SK-N-SH treated with all-trans-retinoic acid at 6 μM for 48 hours (cell line): ENCODE measurements at regions not wholly inside any gene's neighbourhood (a gene's known extent, or its start where the extent isn't known, plus 50 kb on each side); places are given as distances from the start of the nearest gene placed in this dataset.

Experiments used
- ARNTL ChIP-seq: fragments of 450-650 bp; formaldehyde crosslinking; IDR thresholded peaks from 2 replicates; pipeline ENCODE4 v1.5.0; 2020; ENCODE audit warnings: low read depth, mild to moderate bottlenecking, moderate library complexity, borderline replicate concordance
- BACH2 ChIP-seq: fragments of 250-450 bp; sonication (Bioruptor Pico); IDR thresholded peaks from 2 replicates; pipeline ENCODE4 v1.9.0; 2021; ENCODE audit warnings: mild to moderate bottlenecking, borderline replicate concordance
- CREB5 ChIP-seq: fragments of 250-450 bp; sonication (Bioruptor Pico); IDR thresholded peaks from 2 replicates; pipeline ENCODE4 v1.5.1; 2020; ENCODE audit warnings: low read depth, mild to moderate bottlenecking, moderate library complexity
- ESRRG ChIP-seq: fragments of 250-450 bp; sonication (Bioruptor Pico); IDR thresholded peaks from 2 replicates; pipeline ENCODE4 v1.6.1; 2021; ENCODE audit warnings: mild to moderate bottlenecking
- POU6F1 ChIP-seq: fragments of 250-450 bp; sonication (Bioruptor Pico); IDR thresholded peaks from 2 replicates; pipeline ENCODE4 v1.8.0; 2021; ENCODE audit warnings: low read depth, mild to moderate bottlenecking, moderate library complexity, borderline replicate concordance
- SNAI2 ChIP-seq: fragments of 250-450 bp; sonication (Bioruptor Pico); IDR thresholded peaks from 2 replicates; pipeline ENCODE4 v1.5.0; 2020; ENCODE audit warnings: mild to moderate bottlenecking, moderate library complexity
- TCF4 ChIP-seq: fragments of 250-450 bp; sonication (Bioruptor Pico); IDR thresholded peaks from 2 replicates; pipeline ENCODE4 v1.8.0; 2021; ENCODE audit warnings: mild to moderate bottlenecking, moderate library complexity, borderline replicate concordance
- TOX ChIP-seq: fragments of 250-450 bp; sonication (Bioruptor Pico); IDR thresholded peaks from 2 replicates; pipeline ENCODE4 v1.8.0; 2021; ENCODE audit warnings: mild to moderate bottlenecking, moderate library complexity, borderline replicate concordance
- ZC3H10 ChIP-seq: fragments of 250-450 bp; sonication (Bioruptor Pico); IDR thresholded peaks from 2 replicates; pipeline ENCODE4 v1.5.1; 2021; ENCODE audit warnings: mild to moderate bottlenecking, moderate library complexity
- ZFP3 ChIP-seq: fragments of 250-450 bp; sonication (Bioruptor Pico); IDR thresholded peaks from 2 replicates; pipeline ENCODE4 v1.5.0; 2020; ENCODE audit warnings: mild to moderate bottlenecking, moderate library complexity
- ZFP30 ChIP-seq: fragments of 450-650 bp; formaldehyde crosslinking; IDR thresholded peaks from 2 replicates; pipeline ENCODE4 v1.5.0; 2022; ENCODE audit warnings: mild to moderate bottlenecking, moderate library complexity
- ZNF565 ChIP-seq: fragments of 450-650 bp; formaldehyde crosslinking; conservative IDR thresholded peaks from 2 replicates; pipeline ENCODE4 v1.5.0; 2020; ENCODE audit warnings: low read depth, mild to moderate bottlenecking, moderate library complexity
- ZNF70 ChIP-seq: fragments of 450-650 bp; formaldehyde crosslinking; IDR thresholded peaks from 2 replicates; pipeline ENCODE4 v1.5.0; 2020; ENCODE audit warnings: mild to moderate bottlenecking, moderate library complexity

- TF ChIP-seq ZNF565 (CRISPR knock-in tag) (no peak), POU6F1 (CRISPR knock-in tag) (no peak), TOX (no peak), ZFP30 (no peak), ZFP3 (CRISPR knock-in tag) (no peak), ESRRG (CRISPR knock-in tag) (no peak), TCF4 (CRISPR knock-in tag) (no peak), ZNF70 (CRISPR knock-in tag) (no peak), ZC3H10 (CRISPR knock-in tag) (no peak), BACH2 (CRISPR knock-in tag) (no peak), CREB5 (CRISPR knock-in tag) (no peak), SNAI2 (CRISPR knock-in tag) (no peak), ARNTL (CRISPR knock-in tag) (no peak)
Observed at GRCh38 chrX:121132675-121133074, 85.3 kb downstream of the GLUD2 start.
